ENCODE measurements at regions not wholly inside any gene's neighbourhood (a gene's known extent, or its start where the extent isn't known, plus 50 kb on each side); places are given as distances from the start of the nearest gene placed in this dataset.

DNA sequence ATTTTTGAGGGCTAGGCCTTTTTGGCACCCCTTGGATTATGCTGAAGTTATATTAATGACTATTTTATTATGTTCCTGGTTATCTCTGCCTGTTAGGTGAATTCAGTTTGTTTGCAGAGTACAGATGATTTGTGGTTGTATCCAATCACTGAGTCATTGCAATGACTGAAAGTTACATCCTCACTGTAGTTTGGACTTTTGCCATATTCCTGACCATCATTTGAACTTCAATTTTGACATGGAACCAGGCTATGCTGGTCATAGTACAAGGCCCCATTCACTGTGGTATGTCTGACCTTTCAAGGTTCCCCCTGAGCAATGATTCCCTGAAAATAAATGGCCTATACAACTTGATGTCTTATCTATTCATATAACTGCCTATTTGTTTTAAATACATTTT is 621.0 kb downstream of the CCER1 start:
- Histone ChIP-seq H4K20me1 (ENCODE audit: control insufficient read depth, extremely low read depth, insufficient read depth, low read length) (no peaks in the 10 kb centered on the region), H3K9ac (ENCODE audit: insufficient read depth, low read length) (no peak overlapping the region), H3K27ac (ENCODE audit: insufficient read depth, low read length) (no peak overlapping the region), H3K36me3 (ENCODE audit: control insufficient read depth, insufficient read depth, low read length) (no peaks in the 10 kb centered on the region), H3K4me3 (replicated peaks in 1 of 4; ENCODE audit: control extremely low read depth in 1 of 4, insufficient read depth in 1 of 4, low read depth in 3 of 4, low read length in 4 of 4) (no peak overlapping the region), H3K9me3 (ENCODE audit: control insufficient read depth, insufficient read depth, low read depth, low read length) (no peaks in the 10 kb centered on the region), H3K4me1 (ENCODE audit: control insufficient read depth, extremely low read depth, insufficient read depth, low read length) (no peaks in the 10 kb centered on the region), H3K4me2 (ENCODE audit: extremely low read depth, insufficient read depth, low read length) (no peak overlapping the region), H3K79me2 (ENCODE audit: control insufficient read depth, insufficient read depth, low read length) (no peaks in the 10 kb centered on the region), H2AFZ (ENCODE audit: low read length) (no peak overlapping the region), H3K27me3 (ENCODE audit: control insufficient read depth, insufficient read depth, low read length) (no peaks in the 10 kb centered on the region)
- TF ChIP-seq CTCF (conservative IDR thresholded peaks at IDR 0.05 in 1 of 2, IDR thresholded peaks at IDR 0.05 in 1 of 2; ENCODE audit: low read depth in 1 of 2, low read length in 2 of 2) (no peak), EZH2 (IDR thresholded peaks at IDR 0.05; ENCODE audit: low read length, missing control alignments) (no peak)
- DNase-seq (ENCODE audit: low read depth in 2 of 2): peak; percentile 4 to 32

DNA sequence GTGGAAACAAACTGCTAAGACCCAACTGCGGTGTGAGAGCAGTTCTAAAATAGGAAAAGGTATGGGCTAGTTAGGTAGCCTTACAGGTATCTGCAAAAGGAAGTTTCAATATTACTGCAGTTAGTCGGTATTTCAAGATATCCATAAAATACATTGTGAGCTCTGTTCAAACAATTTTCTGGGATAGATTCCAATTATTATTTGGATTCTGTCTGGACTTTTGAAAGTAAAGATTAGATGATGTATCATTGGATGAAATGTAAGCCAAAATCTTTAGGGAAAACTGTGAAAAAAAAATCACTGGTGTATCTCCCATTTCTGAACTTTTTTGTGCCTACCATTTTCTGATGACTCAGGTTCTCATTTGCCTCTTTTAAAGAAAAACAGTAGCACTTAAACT is 621.6 kb downstream of the CCER1 start:
- H3K9ac ChIP-seq (ENCODE audit: insufficient read depth, low read length): no peak overlapping the region
- no peaks in the 10 kb centered on the region for H3K4me1 ChIP-seq (ENCODE audit: control insufficient read depth, extremely low read depth, insufficient read depth, low read length)
- no peak overlapping the region for H3K4me2 ChIP-seq (ENCODE audit: extremely low read depth, insufficient read depth, low read length)
- H3K4me3 ChIP-seq (replicated peaks in 1 of 4; ENCODE audit: control extremely low read depth in 1 of 4, insufficient read depth in 1 of 4, low read depth in 3 of 4, low read length in 4 of 4): no peak overlapping the region
- no peaks in the 10 kb centered on the region for H3K36me3 ChIP-seq (ENCODE audit: control insufficient read depth, insufficient read depth, low read length)
- DNase-seq (ENCODE audit: low read depth in 2 of 2): peak in 1 of 2 donors; percentile 9
- no peak for TF ChIP-seq EZH2 (IDR thresholded peaks at IDR 0.05; ENCODE audit: low read length, missing control alignments)
- TF ChIP-seq CTCF (conservative IDR thresholded peaks at IDR 0.05 in 1 of 2, IDR thresholded peaks at IDR 0.05 in 1 of 2; ENCODE audit: low read depth in 1 of 2, low read length in 2 of 2): no peak
- no peak overlapping the region for H3K27ac ChIP-seq (ENCODE audit: insufficient read depth, low read length)
- H3K79me2 ChIP-seq (ENCODE audit: control insufficient read depth, insufficient read depth, low read length): no peaks in the 10 kb centered on the region
- H4K20me1 ChIP-seq (ENCODE audit: control insufficient read depth, extremely low read depth, insufficient read depth, low read length): no peaks in the 10 kb centered on the region
- no peaks in the 10 kb centered on the region for H3K9me3 ChIP-seq (ENCODE audit: control insufficient read depth, insufficient read depth, low read depth, low read length)
- H3K27me3 ChIP-seq (ENCODE audit: control insufficient read depth, insufficient read depth, low read length): no peaks in the 10 kb centered on the region
- no peak overlapping the region for H2AFZ ChIP-seq (ENCODE audit: low read length)

DNA sequence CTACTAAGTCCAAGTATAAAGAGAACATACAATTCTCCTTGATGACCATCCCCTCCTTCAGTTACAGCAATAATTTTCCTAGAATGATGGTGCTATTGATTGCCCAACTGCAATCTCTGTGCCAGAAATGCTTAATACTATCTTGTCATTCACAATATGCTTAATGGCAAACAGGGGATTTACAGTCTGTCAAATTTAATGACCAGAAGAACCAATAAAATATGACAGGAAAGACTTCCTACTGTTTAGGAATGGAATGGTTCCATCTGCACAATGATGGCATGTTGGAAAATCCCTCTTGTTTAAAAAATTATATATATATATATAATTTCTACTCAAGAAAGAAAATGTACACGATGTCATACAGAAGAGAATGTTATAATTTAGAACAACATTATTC is 623.2 kb downstream of the CCER1 start:
- H2AFZ ChIP-seq (ENCODE audit: low read length): no peak overlapping the region
- DNase-seq (ENCODE audit: low read depth in 2 of 2): no peak
- TF ChIP-seq CTCF (conservative IDR thresholded peaks at IDR 0.05 in 1 of 2, IDR thresholded peaks at IDR 0.05 in 1 of 2; ENCODE audit: low read depth in 1 of 2, low read length in 2 of 2): no peak
- no peak for TF ChIP-seq EZH2 (IDR thresholded peaks at IDR 0.05; ENCODE audit: low read length, missing control alignments)
- no peaks in the 10 kb centered on the region for H3K79me2 ChIP-seq (ENCODE audit: control insufficient read depth, insufficient read depth, low read length)
- H3K4me1 ChIP-seq (ENCODE audit: control insufficient read depth, extremely low read depth, insufficient read depth, low read length): no peaks in the 10 kb centered on the region
- H3K9me3 ChIP-seq (ENCODE audit: control insufficient read depth, insufficient read depth, low read depth, low read length): no peaks in the 10 kb centered on the region
- no peak overlapping the region for H3K4me3 ChIP-seq (replicated peaks in 1 of 4; ENCODE audit: control extremely low read depth in 1 of 4, insufficient read depth in 1 of 4, low read depth in 3 of 4, low read length in 4 of 4)
- no peak overlapping the region for H3K9ac ChIP-seq (ENCODE audit: insufficient read depth, low read length)
- H3K27me3 ChIP-seq (ENCODE audit: control insufficient read depth, insufficient read depth, low read length): no peaks in the 10 kb centered on the region
- no peak overlapping the region for H3K4me2 ChIP-seq (ENCODE audit: extremely low read depth, insufficient read depth, low read length)
- H3K36me3 ChIP-seq (ENCODE audit: control insufficient read depth, insufficient read depth, low read length): no peaks in the 10 kb centered on the region
- H4K20me1 ChIP-seq (ENCODE audit: control insufficient read depth, extremely low read depth, insufficient read depth, low read length): no peaks in the 10 kb centered on the region
- no peak overlapping the region for H3K27ac ChIP-seq (ENCODE audit: insufficient read depth, low read length)
